ENCODE measurements at regions not wholly inside any gene's neighbourhood (a gene's known extent, or its start where the extent isn't known, plus 50 kb on each side); places are given as distances from the start of the nearest gene placed in this dataset.

DNA sequence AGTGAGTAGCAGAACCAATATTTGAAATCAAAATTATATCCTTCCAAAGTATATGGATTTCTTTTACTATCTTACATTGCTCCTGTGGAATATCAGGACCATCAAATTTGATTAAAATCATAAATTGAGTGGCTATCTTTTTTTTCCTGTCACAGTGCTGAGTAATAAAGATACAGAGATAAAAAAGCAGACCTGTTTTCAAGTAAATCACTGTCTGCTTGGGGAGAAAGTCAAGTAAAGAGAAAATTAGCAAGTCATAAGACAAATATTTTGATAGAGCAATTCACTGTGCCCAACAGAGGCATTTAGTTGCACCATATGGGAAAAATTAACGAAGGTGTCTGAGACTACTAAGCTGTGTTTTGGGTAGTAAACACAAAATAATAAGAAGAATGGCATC lies 933.7 kb downstream of the NTRK3 start:
- H3K79me2 ChIP-seq (ENCODE audit: insufficient read depth, low read length) = no peaks in the 10 kb centered on the region
- TF ChIP-seq, protein P1, sequence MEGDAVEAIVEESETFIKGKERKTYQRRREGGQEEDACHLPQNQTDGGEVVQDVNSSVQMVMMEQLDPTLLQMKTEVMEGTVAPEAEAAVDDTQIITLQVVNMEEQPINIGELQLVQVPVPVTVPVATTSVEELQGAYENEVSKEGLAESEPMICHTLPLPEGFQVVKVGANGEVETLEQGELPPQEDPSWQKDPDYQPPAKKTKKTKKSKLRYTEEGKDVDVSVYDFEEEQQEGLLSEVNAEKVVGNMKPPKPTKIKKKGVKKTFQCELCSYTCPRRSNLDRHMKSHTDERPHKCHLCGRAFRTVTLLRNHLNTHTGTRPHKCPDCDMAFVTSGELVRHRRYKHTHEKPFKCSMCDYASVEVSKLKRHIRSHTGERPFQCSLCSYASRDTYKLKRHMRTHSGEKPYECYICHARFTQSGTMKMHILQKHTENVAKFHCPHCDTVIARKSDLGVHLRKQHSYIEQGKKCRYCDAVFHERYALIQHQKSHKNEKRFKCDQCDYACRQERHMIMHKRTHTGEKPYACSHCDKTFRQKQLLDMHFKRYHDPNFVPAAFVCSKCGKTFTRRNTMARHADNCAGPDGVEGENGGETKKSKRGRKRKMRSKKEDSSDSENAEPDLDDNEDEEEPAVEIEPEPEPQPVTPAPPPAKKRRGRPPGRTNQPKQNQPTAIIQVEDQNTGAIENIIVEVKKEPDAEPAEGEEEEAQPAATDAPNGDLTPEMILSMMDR (IDR thresholded peaks at IDR 0.05; ENCODE audit: borderline replicate concordance, extremely low read depth, low read length, poor library complexity, severe bottlenecking) = no peak
- no peak for TF ChIP-seq EZH2 (IDR thresholded peaks at IDR 0.05; ENCODE audit: borderline replicate concordance, low read depth, low read length, severe bottlenecking)
- H3K4me1 ChIP-seq (ENCODE audit: insufficient read depth, low read length) = no peaks in the 10 kb centered on the region
- H2AFZ ChIP-seq (ENCODE audit: low read depth, low read length) = no peak overlapping the region
- ATAC-seq (ENCODE audit: insufficient read depth, low read depth) (no peak), DNase-seq (no peak)
- H3K4me3 ChIP-seq (ENCODE audit: low read depth in 1 of 2, low read length in 2 of 2) = no peak overlapping the region
- H3K27ac ChIP-seq (ENCODE audit: low read length) = no peak overlapping the region
- H3K36me3 ChIP-seq (ENCODE audit: insufficient read depth, low read length) = no peaks in the 10 kb centered on the region
- H3K9me3 ChIP-seq (ENCODE audit: insufficient read depth, low read length, severe bottlenecking) = no peaks in the 10 kb centered on the region
- no peak overlapping the region for H3K4me2 ChIP-seq (ENCODE audit: insufficient read depth, low read length)
- no peaks in the 10 kb centered on the region for H3K27me3 ChIP-seq (ENCODE audit: insufficient read depth, low read length, poor library complexity)
- H3K9ac ChIP-seq (ENCODE audit: low read depth, low read length) = no peak overlapping the region
- H4K20me1 ChIP-seq (ENCODE audit: insufficient read depth, low read length) = no peaks in the 10 kb centered on the region

DNA sequence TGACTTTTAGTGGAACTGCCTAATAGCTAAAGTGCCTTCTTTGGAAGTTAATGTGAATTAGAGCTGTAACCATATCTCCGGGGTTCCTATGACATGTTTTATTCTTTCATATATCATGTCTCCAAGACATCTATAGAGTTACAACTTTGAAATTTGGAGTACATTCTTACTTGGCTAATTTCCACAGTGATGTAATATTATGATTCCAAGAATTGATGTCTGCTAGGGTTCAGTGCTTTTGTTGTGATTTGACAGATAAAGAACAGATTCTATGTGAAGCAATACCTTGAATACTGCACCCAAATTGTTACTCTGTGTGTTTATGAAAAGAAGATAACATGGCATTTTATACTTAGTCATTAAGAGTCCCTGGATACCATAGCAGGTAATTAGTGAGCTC lies 934.3 kb downstream of the NTRK3 start:
- no peaks in the 10 kb centered on the region for H3K36me3 ChIP-seq (ENCODE audit: insufficient read depth, low read length)
- H3K4me2 ChIP-seq (ENCODE audit: insufficient read depth, low read length) = no peak overlapping the region
- no peak overlapping the region for H3K9ac ChIP-seq (ENCODE audit: low read depth, low read length)
- TF ChIP-seq, protein P1 (IDR thresholded peaks at IDR 0.05; ENCODE audit: borderline replicate concordance, extremely low read depth, low read length, poor library complexity, severe bottlenecking) = no peak
- TF ChIP-seq EZH2 (IDR thresholded peaks at IDR 0.05; ENCODE audit: borderline replicate concordance, low read depth, low read length, severe bottlenecking) = no peak
- H3K4me3 ChIP-seq (ENCODE audit: low read depth in 1 of 2, low read length in 2 of 2) = no peak overlapping the region
- H3K9me3 ChIP-seq (ENCODE audit: insufficient read depth, low read length, severe bottlenecking) = no peaks in the 10 kb centered on the region
- no peak overlapping the region for H2AFZ ChIP-seq (ENCODE audit: low read depth, low read length)
- H3K79me2 ChIP-seq (ENCODE audit: insufficient read depth, low read length) = no peaks in the 10 kb centered on the region
- no peaks in the 10 kb centered on the region for H3K4me1 ChIP-seq (ENCODE audit: insufficient read depth, low read length)
- ATAC-seq (ENCODE audit: insufficient read depth, low read depth) = no peak
- H3K27me3 ChIP-seq (ENCODE audit: insufficient read depth, low read length, poor library complexity) = no peaks in the 10 kb centered on the region
- no peak for DNase-seq
- no peaks in the 10 kb centered on the region for H4K20me1 ChIP-seq (ENCODE audit: insufficient read depth, low read length)
- no peak overlapping the region for H3K27ac ChIP-seq (ENCODE audit: low read length)

DNA sequence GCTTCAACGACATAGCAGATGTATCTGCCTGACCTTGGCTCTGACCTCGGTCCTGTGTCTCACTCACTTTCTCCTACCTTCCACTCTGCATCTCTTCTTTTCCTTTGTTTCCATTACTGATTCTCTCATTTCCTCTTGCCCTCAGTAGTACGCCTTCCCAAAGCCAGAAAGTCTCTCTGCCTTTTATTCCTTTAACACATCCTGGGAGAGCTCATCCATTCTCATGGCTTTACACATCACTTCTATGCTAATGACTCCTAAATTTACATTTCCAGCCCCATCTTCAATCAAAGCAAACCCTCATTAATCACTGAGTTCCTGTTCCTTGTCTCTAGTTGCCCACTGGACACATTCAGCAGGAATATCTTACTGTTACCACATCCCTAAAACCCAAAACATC lies 938.6 kb downstream of the NTRK3 start:
- H3K4me3 ChIP-seq (ENCODE audit: low read depth in 1 of 2, low read length in 2 of 2) = no peak overlapping the region
- H3K4me2 ChIP-seq (ENCODE audit: insufficient read depth, low read length) = no peak overlapping the region
- no peaks in the 10 kb centered on the region for H3K27me3 ChIP-seq (ENCODE audit: insufficient read depth, low read length, poor library complexity)
- ATAC-seq (ENCODE audit: insufficient read depth, low read depth) = no peak
- no peak for TF ChIP-seq EZH2 (IDR thresholded peaks at IDR 0.05; ENCODE audit: borderline replicate concordance, low read depth, low read length, severe bottlenecking)
- TF ChIP-seq, protein P1 (IDR thresholded peaks at IDR 0.05; ENCODE audit: borderline replicate concordance, extremely low read depth, low read length, poor library complexity, severe bottlenecking) = no peak
- no peak for DNase-seq
- no peak overlapping the region for H2AFZ ChIP-seq (ENCODE audit: low read depth, low read length)
- no peak overlapping the region for H3K27ac ChIP-seq (ENCODE audit: low read length)
- H3K79me2 ChIP-seq (ENCODE audit: insufficient read depth, low read length) = no peaks in the 10 kb centered on the region
- no peaks in the 10 kb centered on the region for H4K20me1 ChIP-seq (ENCODE audit: insufficient read depth, low read length)
- H3K9ac ChIP-seq (ENCODE audit: low read depth, low read length) = no peak overlapping the region
- no peaks in the 10 kb centered on the region for H3K9me3 ChIP-seq (ENCODE audit: insufficient read depth, low read length, severe bottlenecking)
- no peaks in the 10 kb centered on the region for H3K36me3 ChIP-seq (ENCODE audit: insufficient read depth, low read length)
- no peaks in the 10 kb centered on the region for H3K4me1 ChIP-seq (ENCODE audit: insufficient read depth, low read length)

DNA sequence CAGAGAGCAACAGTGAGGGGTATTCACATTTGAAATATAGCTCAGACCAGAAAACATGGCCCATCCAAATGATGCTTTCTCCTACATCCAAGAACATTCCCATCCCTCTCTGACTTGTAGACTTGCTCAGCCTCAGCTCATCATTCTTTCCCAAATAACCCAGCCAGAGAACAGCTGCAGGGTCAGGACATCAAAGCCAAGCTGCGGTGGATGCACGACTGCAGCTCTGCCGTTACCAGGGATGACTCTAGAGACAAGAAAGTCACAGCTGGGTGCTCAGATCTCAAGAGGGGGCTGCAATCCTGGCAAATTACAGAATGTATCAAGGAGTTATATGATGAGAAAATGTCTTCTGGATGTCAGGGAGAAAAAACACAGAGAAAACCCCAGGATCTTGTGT lies 944.3 kb downstream of the NTRK3 start:
- H2AFZ ChIP-seq (ENCODE audit: low read depth, low read length) = no peak overlapping the region
- no peaks in the 10 kb centered on the region for H3K36me3 ChIP-seq (ENCODE audit: insufficient read depth, low read length)
- H3K79me2 ChIP-seq (ENCODE audit: insufficient read depth, low read length) = no peaks in the 10 kb centered on the region
- H3K4me1 ChIP-seq (ENCODE audit: insufficient read depth, low read length) = no peaks in the 10 kb centered on the region
- no peak overlapping the region for H3K4me3 ChIP-seq (ENCODE audit: low read depth in 1 of 2, low read length in 2 of 2)
- H3K27me3 ChIP-seq (ENCODE audit: insufficient read depth, low read length, poor library complexity) = no peaks in the 10 kb centered on the region
- no peak for ATAC-seq (ENCODE audit: insufficient read depth, low read depth)
- H3K9ac ChIP-seq (ENCODE audit: low read depth, low read length) = no peak overlapping the region
- H3K4me2 ChIP-seq (ENCODE audit: insufficient read depth, low read length) = no peak overlapping the region
- TF ChIP-seq, protein P1 (IDR thresholded peaks at IDR 0.05; ENCODE audit: borderline replicate concordance, extremely low read depth, low read length, poor library complexity, severe bottlenecking) = no peak
- no peak for TF ChIP-seq EZH2 (IDR thresholded peaks at IDR 0.05; ENCODE audit: borderline replicate concordance, low read depth, low read length, severe bottlenecking)
- H3K27ac ChIP-seq (ENCODE audit: low read length) = no peak overlapping the region
- H4K20me1 ChIP-seq (ENCODE audit: insufficient read depth, low read length) = no peaks in the 10 kb centered on the region
- H3K9me3 ChIP-seq (ENCODE audit: insufficient read depth, low read length, severe bottlenecking) = no peaks in the 10 kb centered on the region
- no peak for DNase-seq
